HK-2 (cell line): ENCODE measurements at regions not wholly inside any gene's neighbourhood (a gene's known extent, or its start where the extent isn't known, plus 50 kb on each side); places are given as distances from the start of the nearest gene placed in this dataset.

Experiments used
- DNase-seq: peaks from one replicate; pipeline ENCODE4 v3.0.0-alpha.2; 2018; ENCODE audit not compliant: unreplicated experiment

GRCh38 chr7:136069840-136070529 lies 92.8 kb upstream of the MTPN start:
- no peak for DNase-seq

GRCh38 chr7:136067277-136067676 lies 90.1 kb upstream of the MTPN start:
- DNase-seq: no peak

- DNase-seq: no peak
Measured at GRCh38 chr7:136066304-136067143, 89.4 kb upstream of the MTPN start.

DNA sequence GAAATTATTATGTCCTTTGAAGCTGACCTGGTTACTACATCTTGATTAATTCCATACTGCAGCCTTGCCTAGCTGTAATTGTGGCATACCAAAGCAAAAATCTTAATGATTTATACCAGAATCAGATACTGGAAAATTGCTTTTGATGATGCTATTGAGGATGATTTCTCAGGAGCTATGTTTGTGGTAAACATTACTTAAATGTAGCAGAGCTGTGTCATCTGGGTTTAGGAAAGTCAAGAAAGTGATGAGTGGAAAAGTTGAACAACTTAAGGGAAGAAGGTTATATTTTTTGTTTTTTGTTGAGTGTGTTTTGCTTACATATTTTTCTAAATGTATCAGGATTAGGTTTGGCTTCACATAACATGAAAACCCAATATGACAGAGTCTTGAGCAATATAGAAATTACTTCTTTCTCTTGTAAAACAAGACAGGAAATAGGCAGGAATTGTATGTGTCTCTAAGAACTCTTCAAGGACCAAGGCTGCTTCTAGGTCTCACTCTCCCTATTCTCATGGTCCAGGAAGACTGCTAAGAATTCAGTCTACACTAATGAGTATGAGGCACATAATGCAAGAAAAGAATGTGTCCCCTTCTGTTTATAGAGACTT lies 87.6 kb upstream of the MTPN start:
- DNase-seq: no peak

GRCh38 chr7:136064081-136064480 lies 86.9 kb upstream of the MTPN start:
- DNase-seq: no peak

- no peak for DNase-seq
Measured at GRCh38 chr7:136063326-136063666, 86.1 kb upstream of the MTPN start.

- DNase-seq: no peak
Measured at GRCh38 chr7:136062625-136063325, 85.6 kb upstream of the MTPN start.

- DNase-seq: no peak
Measured at GRCh38 chr7:136061433-136061832, 84.3 kb upstream of the MTPN start.

DNA sequence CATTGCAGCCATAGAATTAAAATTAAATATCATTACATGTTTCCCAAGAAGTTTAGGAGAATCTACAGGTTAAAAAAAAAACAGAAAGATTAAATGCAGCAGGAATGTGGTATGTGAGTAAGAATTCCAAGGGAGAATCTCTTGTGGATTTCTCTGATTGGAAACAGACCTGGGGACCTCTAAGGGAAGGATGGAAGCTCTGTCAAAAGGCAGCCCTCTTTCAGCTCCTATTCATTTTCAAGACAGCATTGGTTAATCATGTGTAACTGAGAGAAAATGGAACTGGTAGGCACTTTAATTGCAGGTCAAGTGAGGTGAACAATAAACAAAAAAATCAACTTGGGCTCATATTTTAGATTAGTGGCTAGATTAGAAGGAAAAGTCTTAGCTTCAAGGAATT lies 81.4 kb upstream of the MTPN start:
- DNase-seq: no peak

GRCh38 chr7:136057509-136057908 lies 80.3 kb upstream of the MTPN start:
- no peak for DNase-seq

DNA sequence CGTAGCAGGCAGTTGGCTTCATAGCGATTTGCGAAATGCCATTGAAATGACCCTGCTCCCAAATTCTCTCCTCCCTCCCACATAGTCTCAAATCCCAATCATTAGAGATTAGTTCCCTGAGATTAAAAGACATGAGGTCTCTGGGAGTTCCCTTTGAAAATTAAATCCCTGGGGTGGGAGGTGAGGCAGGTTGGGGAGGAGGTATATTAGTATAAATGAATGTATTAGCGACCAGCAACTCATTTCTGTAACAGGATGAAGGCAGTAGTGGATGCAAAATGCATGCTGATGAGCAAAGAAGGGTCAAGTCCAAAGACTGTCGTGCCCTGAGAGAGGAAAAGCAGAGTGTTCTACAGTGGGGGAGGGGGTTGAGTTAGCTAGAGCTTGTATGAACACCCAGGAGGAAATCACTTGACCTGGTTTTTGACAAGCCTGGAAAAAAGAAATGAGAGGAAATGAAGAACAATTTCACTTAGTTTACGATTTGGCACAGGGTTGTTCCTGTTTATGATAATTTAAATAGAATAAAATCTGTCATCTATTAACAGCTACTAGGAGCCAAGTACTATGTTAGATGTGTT lies 79.6 kb upstream of the MTPN start:
- DNase-seq: no peak

DNA sequence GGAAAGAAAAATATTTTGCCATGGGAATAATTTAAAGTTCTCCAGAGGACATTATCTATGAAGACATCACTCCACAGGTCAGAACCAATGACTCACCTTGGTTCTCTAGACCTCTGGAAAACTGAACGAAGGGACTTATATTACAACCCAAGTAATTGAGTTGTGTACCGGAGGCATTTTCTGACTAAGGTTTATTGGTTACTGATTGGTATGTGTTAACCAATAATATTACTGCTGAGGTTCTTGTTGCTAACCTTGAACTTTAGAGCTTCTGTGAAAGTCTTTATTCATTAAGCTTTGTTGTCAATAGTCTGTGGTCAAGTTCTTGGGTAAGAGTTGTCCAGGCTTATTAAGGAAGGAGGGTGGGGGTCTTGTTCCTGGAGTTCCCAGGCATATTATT lies 78.1 kb upstream of the MTPN start:
- DNase-seq: no peak

GRCh38 chr7:136053689-136054485 lies 76.7 kb upstream of the MTPN start:
- DNase-seq: no peak

GRCh38 chr7:136051203-136051928 lies 74.2 kb upstream of the MTPN start:
- no peak for DNase-seq

- DNase-seq: no peak
Measured at GRCh38 chr7:136050462-136050847, 73.3 kb upstream of the MTPN start.

DNA sequence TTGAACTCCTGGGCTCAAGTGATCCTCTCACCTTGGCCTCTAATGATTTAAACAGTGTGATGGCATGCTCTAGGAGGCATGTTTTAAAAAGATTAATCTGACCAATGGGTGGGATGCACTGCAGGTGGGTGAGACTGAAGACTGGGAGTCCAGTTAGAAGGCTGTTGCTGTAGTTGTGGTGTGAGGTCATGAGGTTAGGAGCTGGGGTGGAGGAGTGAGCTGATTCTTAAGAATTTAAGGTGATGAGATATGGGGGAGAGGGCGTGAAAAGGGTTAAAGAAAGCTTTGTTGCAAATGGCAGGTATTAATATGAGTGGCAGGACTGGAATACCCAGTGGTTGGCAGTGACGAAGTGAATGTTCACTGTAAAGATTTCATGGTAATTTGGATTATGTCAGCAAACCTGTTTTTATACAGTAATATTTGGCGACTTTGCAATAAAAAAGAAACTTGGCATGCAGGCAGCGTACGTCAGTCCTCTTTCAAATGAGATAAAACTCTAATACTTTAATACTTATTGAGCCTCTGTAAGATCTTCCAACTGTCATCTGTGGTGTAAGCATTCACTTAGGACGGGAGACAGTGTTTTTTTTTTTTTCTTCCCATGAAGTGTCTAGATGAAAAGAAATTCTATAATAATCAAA lies 72.8 kb upstream of the MTPN start:
- no peak for DNase-seq

DNA sequence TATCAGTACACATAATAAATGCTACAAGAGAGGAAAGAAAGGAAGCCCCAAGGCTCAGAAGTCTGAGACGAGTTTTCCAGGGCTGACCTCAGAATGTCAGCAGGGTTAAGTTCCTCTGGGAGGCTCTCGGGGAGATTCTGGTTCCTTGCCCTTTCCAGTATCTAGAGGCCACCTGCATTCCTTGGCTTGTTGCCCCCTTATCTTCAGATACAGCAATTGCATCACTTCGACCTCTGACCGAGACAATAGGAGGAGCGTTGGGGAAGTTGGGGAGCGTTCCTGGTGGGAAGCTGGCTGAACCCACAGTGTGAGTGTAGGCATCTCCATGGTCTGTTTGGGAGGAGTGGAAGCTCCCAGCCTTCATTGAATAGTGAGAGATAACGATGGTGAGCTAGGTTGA lies 72.0 kb upstream of the MTPN start:
- no peak for DNase-seq

- no peak for DNase-seq
Measured at GRCh38 chr7:136046548-136046947, 69.4 kb upstream of the MTPN start.

DNA sequence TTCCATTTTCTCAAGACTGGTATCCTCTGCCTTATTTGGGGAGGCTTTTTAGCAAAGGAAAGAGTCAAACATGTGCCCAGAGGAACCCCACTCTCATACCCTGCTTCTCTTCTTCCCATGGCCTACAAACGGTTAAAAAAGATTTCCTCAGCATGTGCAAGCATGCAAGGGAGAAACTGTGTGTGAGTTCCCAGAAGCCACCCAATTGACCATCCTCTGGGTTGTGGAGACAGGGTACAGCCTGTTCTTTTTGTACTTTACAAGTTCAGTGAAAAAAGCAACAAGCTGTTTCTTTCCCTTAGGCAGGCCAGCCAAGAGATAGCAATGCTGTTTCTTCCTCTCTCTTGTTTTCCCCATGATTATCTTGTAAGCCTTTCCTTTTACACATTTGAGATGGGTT lies 68.8 kb upstream of the MTPN start:
- no peak for DNase-seq

GRCh38 chr7:136045181-136045580 lies 68.0 kb upstream of the MTPN start:
- no peak for DNase-seq
